Activated naive CD8-positive, alpha-beta T cell treated with anti-CD3 and anti-CD28 coated beads for 36 hours (primary cell): ENCODE measurements at regions not wholly inside any gene's neighbourhood (a gene's known extent, or its start where the extent isn't known, plus 50 kb on each side); places are given as distances from the start of the nearest gene placed in this dataset.

Experiments
- DNase-seq: peaks from one replicate; pipeline ENCODE4 v3.0.0; 2021
- H3K27ac Mint-ChIP-seq: one replicate; pipeline ENCODE4 v1.8.0; 2022; ENCODE audit warnings: mild to moderate bottlenecking, moderate library complexity, mixed read lengths
- H3K27me3 Mint-ChIP-seq: one replicate; pipeline ENCODE4 v1.8.0; 2022; ENCODE audit warnings: mild to moderate bottlenecking, mixed read lengths
- H3K36me3 Mint-ChIP-seq: one replicate; pipeline ENCODE4 v1.8.0; 2021; ENCODE audit warnings: mild to moderate bottlenecking, mixed read lengths
- H3K4me1 Mint-ChIP-seq: one replicate; pipeline ENCODE4 v1.8.0; 2021; ENCODE audit warnings: mixed read lengths
- H3K4me3 Mint-ChIP-seq: one replicate; pipeline ENCODE4 v1.8.0; 2022; ENCODE audit warnings: mild to moderate bottlenecking, moderate library complexity, mixed read lengths
- H3K9me3 Mint-ChIP-seq: one replicate; pipeline ENCODE4 v1.8.0; 2022; ENCODE audit warnings: mixed read lengths

GRCh38 chr4:159041054-159042034 lies 61.5 kb upstream of the RAPGEF2 start:
- DNase-seq: no peak
- Mint-ChIP-seq H3K27me3 (peaks cover 28% of the 10 kb centered on the region), H3K36me3 (no peaks in the 10 kb centered on the region), H3K4me3 (no peak overlapping the region), H3K4me1 (no peaks in the 10 kb centered on the region), H3K9me3 (no peaks in the 10 kb centered on the region), H3K27ac (no peak overlapping the region)

- H3K27me3 Mint-ChIP-seq: peaks cover 28% of the 10 kb centered on the region
- no peak overlapping the region for H3K4me3 Mint-ChIP-seq
- no peak for DNase-seq
- no peak overlapping the region for H3K27ac Mint-ChIP-seq
- no peaks in the 10 kb centered on the region for H3K9me3 Mint-ChIP-seq
- H3K36me3 Mint-ChIP-seq: no peaks in the 10 kb centered on the region
- H3K4me1 Mint-ChIP-seq: peaks cover 3% of the 10 kb centered on the region
Observed at GRCh38 chr4:159042097-159042605, 60.7 kb upstream of the RAPGEF2 start.

- no peaks in the 10 kb centered on the region for H3K9me3 Mint-ChIP-seq
- H3K27me3 Mint-ChIP-seq: peaks cover 32% of the 10 kb centered on the region
- H3K4me3 Mint-ChIP-seq: no peak overlapping the region
- H3K36me3 Mint-ChIP-seq: no peaks in the 10 kb centered on the region
- no peak for DNase-seq
- peaks cover 9% of the 10 kb centered on the region for H3K4me1 Mint-ChIP-seq
- H3K27ac Mint-ChIP-seq: no peak overlapping the region
Observed at GRCh38 chr4:159042868-159043267, 60.0 kb upstream of the RAPGEF2 start.

GRCh38 chr4:159043861-159044260 lies 59.0 kb upstream of the RAPGEF2 start:
- Mint-ChIP-seq H3K27me3 (peaks cover 40% of the 10 kb centered on the region), H3K27ac (no peak overlapping the region), H3K4me3 (no peak overlapping the region), H3K4me1 (peaks cover 9% of the 10 kb centered on the region), H3K9me3 (no peaks in the 10 kb centered on the region), H3K36me3 (no peaks in the 10 kb centered on the region)
- no peak for DNase-seq

GRCh38 chr4:159045321-159045720 lies 57.6 kb upstream of the RAPGEF2 start:
- Mint-ChIP-seq H3K27me3 (peaks cover 48% of the 10 kb centered on the region), H3K4me1 (peaks cover 9% of the 10 kb centered on the region), H3K36me3 (no peaks in the 10 kb centered on the region), H3K9me3 (no peaks in the 10 kb centered on the region), H3K4me3 (no peak overlapping the region), H3K27ac (no peak overlapping the region)
- no peak for DNase-seq

- H3K4me3 Mint-ChIP-seq: no peak overlapping the region
- no peaks in the 10 kb centered on the region for H3K9me3 Mint-ChIP-seq
- no peaks in the 10 kb centered on the region for H3K36me3 Mint-ChIP-seq
- no peak overlapping the region for H3K27ac Mint-ChIP-seq
- H3K27me3 Mint-ChIP-seq: peaks cover 40% of the 10 kb centered on the region
- peaks cover 16% of the 10 kb centered on the region for H3K4me1 Mint-ChIP-seq
- DNase-seq: no peak
Observed at GRCh38 chr4:159046683-159047082, 56.2 kb upstream of the RAPGEF2 start.

GRCh38 chr4:159047478-159048165 lies 55.3 kb upstream of the RAPGEF2 start:
- H3K9me3 Mint-ChIP-seq: no peaks in the 10 kb centered on the region
- DNase-seq: no peak
- peaks cover 20% of the 10 kb centered on the region for H3K4me1 Mint-ChIP-seq
- no peak overlapping the region for H3K4me3 Mint-ChIP-seq
- H3K36me3 Mint-ChIP-seq: no peaks in the 10 kb centered on the region
- no peak overlapping the region for H3K27ac Mint-ChIP-seq
- peaks cover 36% of the 10 kb centered on the region for H3K27me3 Mint-ChIP-seq

GRCh38 chr4:159048166-159048886 lies 54.6 kb upstream of the RAPGEF2 start:
- Mint-ChIP-seq H3K4me1 (peaks cover 20% of the 10 kb centered on the region), H3K27me3 (peaks cover 32% of the 10 kb centered on the region), H3K36me3 (no peaks in the 10 kb centered on the region), H3K4me3 (no peak overlapping the region), H3K9me3 (no peaks in the 10 kb centered on the region), H3K27ac (no peak overlapping the region)
- no peak for DNase-seq

GRCh38 chr4:159049780-159050375 lies 53.0 kb upstream of the RAPGEF2 start:
- Mint-ChIP-seq H3K9me3 (no peaks in the 10 kb centered on the region), H3K4me1 (peaks cover 20% of the 10 kb centered on the region), H3K27me3 (peaks cover 37% of the 10 kb centered on the region), H3K27ac (no peak overlapping the region), H3K4me3 (no peak overlapping the region), H3K36me3 (no peaks in the 10 kb centered on the region)
- DNase-seq: no peak

- no peak overlapping the region for H3K27ac Mint-ChIP-seq
- no peaks in the 10 kb centered on the region for H3K36me3 Mint-ChIP-seq
- H3K4me1 Mint-ChIP-seq: peaks cover 20% of the 10 kb centered on the region
- no peak overlapping the region for H3K4me3 Mint-ChIP-seq
- peaks cover 37% of the 10 kb centered on the region for H3K27me3 Mint-ChIP-seq
- H3K9me3 Mint-ChIP-seq: no peaks in the 10 kb centered on the region
- DNase-seq: no peak
Observed at GRCh38 chr4:159051245-159052071, 51.4 kb upstream of the RAPGEF2 start.

GRCh38 chr4:159052315-159052714 lies 50.6 kb upstream of the RAPGEF2 start:
- H3K4me3 Mint-ChIP-seq: no peak overlapping the region
- peaks cover 15% of the 10 kb centered on the region for H3K4me1 Mint-ChIP-seq
- H3K27ac Mint-ChIP-seq: no peak overlapping the region
- H3K36me3 Mint-ChIP-seq: no peaks in the 10 kb centered on the region
- peaks cover 37% of the 10 kb centered on the region for H3K27me3 Mint-ChIP-seq
- H3K9me3 Mint-ChIP-seq: no peaks in the 10 kb centered on the region
- no peak for DNase-seq
